ENCODE measurements at regions not wholly inside any gene's neighbourhood (a gene's known extent, or its start where the extent isn't known, plus 50 kb on each side); places are given as distances from the start of the nearest gene placed in this dataset.

DNA sequence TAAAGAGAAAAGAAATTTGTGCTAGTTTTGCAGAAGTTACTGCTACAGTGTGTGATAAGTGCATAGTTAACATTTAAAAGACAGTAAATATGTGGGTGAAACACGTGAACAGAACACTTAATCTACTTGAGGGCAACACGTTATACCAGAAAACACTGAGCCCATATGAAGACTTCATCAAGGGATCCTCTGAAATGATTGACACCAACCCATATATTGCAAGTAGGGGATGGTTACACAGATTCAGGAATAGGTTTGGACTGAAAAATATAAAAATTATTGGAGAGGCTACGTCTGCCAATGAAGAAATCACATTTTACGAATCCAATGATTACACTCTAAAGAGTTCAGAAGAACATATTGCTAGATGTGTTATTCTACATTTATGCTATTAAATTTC lies 185.6 kb downstream of the GPX5 start:
- H3K4me1 ChIP-seq (ENCODE audit: control insufficient read depth in 1 of 2, insufficient read depth in 2 of 2, low read length in 2 of 2): no peaks in the 10 kb centered on the region

DNA sequence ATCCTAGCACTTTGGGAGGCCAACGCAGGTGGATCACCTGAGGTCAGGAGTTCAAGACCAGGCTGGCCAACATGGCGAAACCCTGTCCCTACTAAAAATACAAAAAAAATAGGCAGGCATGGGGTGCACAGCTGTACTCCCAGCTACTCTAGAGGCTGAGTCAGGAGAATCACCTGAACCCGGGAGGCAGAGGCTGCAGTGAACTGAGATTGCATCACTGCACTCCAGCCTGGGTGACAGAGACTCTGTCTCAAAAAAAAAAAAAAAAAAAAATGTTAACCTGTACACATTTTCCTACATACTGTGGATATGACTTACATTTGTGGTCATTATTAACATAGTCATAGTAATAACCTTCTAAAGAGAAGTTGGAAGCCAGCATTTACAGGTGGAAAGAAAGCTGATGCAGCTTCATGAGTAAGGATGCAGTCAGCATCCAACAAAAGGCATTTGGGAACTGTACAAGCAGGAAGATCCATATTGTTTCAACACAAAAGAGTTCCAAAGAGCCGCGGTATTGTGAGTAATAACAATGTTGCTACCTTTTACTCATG lies 186.2 kb downstream of the GPX5 start:
- H3K9me3 ChIP-seq (ENCODE audit: control insufficient read depth in 1 of 2, low read length in 2 of 2): peaks cover 2 to 8% of the 10 kb centered on the region in 2 donors
- H3K36me3 ChIP-seq (ENCODE audit: control insufficient read depth in 1 of 2, insufficient read depth in 2 of 2, low read length in 2 of 2): no peaks in the 10 kb centered on the region
- no peak overlapping the region for H3K4me3 ChIP-seq (ENCODE audit: low read depth in 1 of 2, low read length in 2 of 2)
- H3K27me3 ChIP-seq (ENCODE audit: low read depth, low read length): peaks cover 8% of the 10 kb centered on the region
- no peak overlapping the region for H3K27ac ChIP-seq (ENCODE audit: low read length)
- H3K4me1 ChIP-seq (ENCODE audit: control insufficient read depth in 1 of 2, insufficient read depth in 2 of 2, low read length in 2 of 2): no peaks in the 10 kb centered on the region

More for the DNA sequence above, 185.6 kb downstream of the GPX5 start:
- Histone ChIP-seq H3K4me3 (ENCODE audit: low read depth in 1 of 2, low read length in 2 of 2) (no peak overlapping the region), H3K27ac (ENCODE audit: low read length) (no peak overlapping the region), H3K36me3 (ENCODE audit: control insufficient read depth in 1 of 2, insufficient read depth in 2 of 2, low read length in 2 of 2) (no peaks in the 10 kb centered on the region), H3K27me3 (ENCODE audit: low read depth, low read length) (peaks cover 8% of the 10 kb centered on the region), H3K9me3 (ENCODE audit: control insufficient read depth in 1 of 2, low read length in 2 of 2) (peaks cover 4 to 8% of the 10 kb centered on the region in 2 donors)

DNA sequence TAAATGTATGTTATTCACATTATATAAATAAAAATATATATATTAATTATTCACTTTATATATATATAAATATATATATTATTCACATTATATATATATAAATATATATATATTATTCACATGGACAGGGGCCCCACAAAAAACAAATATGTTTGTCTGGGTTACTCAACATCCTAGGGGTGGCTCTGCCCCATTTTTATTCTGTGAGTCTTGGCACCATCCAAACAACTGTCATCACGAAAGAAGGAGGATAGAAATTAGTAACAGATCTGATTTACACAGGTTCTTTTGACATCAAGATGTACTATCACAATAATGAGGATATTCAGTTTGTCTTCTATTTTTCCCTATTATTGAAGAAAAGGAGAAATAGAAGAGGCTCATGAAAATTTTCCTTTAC lies 187.3 kb downstream of the GPX5 start:
- H3K36me3 ChIP-seq (ENCODE audit: control insufficient read depth in 1 of 2, insufficient read depth in 2 of 2, low read length in 2 of 2): no peaks in the 10 kb centered on the region
- H3K9me3 ChIP-seq (ENCODE audit: control insufficient read depth in 1 of 2, low read length in 2 of 2): no peaks in the 10 kb centered on the region
- no peak overlapping the region for H3K4me3 ChIP-seq (ENCODE audit: low read depth in 1 of 2, low read length in 2 of 2)
- no peaks in the 10 kb centered on the region for H3K4me1 ChIP-seq (ENCODE audit: control insufficient read depth in 1 of 2, insufficient read depth in 2 of 2, low read length in 2 of 2)
- H3K27me3 ChIP-seq (ENCODE audit: low read depth, low read length): peaks cover 8% of the 10 kb centered on the region
- no peak overlapping the region for H3K27ac ChIP-seq (ENCODE audit: low read length)

DNA sequence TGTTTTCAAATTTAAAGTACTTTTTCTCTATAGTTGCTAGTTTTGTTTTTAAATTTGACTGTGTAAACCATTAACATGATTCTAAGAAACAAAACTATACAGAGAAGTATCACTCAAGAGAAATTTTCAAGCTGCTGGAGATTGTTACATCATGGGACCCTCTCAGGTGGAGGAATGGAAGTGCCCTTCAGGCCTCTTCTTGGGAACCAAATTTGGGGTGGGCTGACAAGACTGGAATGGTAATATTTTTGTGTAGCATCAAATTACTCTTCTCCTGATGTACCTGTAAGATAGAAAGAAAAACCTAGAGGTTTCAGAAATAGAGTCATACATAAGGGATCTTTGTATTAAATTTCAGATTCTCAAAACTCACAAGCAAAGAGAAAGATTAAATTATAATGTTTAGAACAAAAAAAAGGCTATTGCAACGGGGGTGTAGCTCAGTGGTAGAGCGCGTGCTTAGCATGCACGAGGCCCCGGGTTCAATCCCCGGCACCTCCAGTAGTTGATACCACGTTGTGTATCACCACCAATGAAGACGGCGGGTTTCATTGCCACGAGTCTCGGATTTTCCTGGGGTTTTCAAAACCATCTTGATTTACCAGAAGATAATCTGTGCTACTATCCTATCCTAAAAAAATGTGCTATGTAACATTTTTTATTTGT lies 193.7 kb downstream of the GPX5 start:
- no peaks in the 10 kb centered on the region for H3K27me3 ChIP-seq (ENCODE audit: low read depth, low read length)
- no peaks in the 10 kb centered on the region for H3K36me3 ChIP-seq (ENCODE audit: control insufficient read depth in 1 of 2, insufficient read depth in 2 of 2, low read length in 2 of 2)
- no peaks in the 10 kb centered on the region for H3K9me3 ChIP-seq (ENCODE audit: control insufficient read depth in 1 of 2, low read length in 2 of 2)
- H3K4me1 ChIP-seq (ENCODE audit: control insufficient read depth in 1 of 2, insufficient read depth in 2 of 2, low read length in 2 of 2): no peaks in the 10 kb centered on the region
- no peak overlapping the region for H3K27ac ChIP-seq (ENCODE audit: low read length)
- no peak overlapping the region for H3K4me3 ChIP-seq (ENCODE audit: low read depth in 1 of 2, low read length in 2 of 2)

DNA sequence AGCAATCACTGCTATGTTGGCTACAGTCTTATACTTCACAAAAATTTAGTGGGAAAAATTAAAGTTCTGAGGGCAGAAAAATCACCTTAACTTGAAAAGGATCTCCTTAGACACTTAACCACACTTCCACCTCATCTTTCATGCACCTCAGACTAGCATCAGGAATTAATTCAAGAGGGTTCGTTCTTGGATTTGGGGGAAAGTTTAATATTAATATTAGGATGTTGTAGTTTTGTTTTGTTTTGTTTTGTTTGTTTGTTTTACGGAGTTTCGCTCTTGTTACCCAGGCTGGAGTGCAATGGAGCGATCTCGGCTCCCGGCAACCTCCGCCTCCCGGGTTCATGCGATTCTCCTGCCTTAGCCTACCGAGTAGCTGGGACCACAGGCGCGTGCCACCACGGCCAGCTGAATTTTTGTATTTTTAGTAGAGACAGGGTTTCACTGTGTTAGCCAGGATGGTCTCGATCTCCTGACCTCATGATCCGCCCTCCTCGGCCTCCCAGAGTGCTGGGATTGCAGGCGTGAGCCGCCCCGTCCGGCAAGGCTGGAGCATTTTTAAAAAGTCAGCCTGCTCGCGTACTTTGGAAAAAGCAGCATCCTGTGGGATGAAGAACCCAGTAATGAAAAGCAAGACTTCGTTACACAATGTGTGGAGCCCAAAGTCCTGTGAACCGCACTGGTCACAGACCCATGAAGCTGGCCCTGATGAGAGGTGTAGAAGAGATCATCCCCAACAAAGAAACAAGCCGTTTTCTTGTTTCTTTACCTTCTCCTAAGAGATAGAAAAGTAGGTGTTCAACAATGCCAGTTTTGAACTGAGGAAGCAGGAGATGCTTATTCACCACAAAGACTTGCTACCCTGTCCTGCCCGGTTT lies 194.9 kb downstream of the GPX5 start:
- H3K36me3 ChIP-seq (ENCODE audit: control insufficient read depth in 1 of 2, insufficient read depth in 2 of 2, low read length in 2 of 2): no peaks in the 10 kb centered on the region
- H3K4me3 ChIP-seq (ENCODE audit: low read depth in 1 of 2, low read length in 2 of 2): no peak overlapping the region
- H3K27me3 ChIP-seq (ENCODE audit: low read depth, low read length): no peaks in the 10 kb centered on the region
- no peak overlapping the region for H3K27ac ChIP-seq (ENCODE audit: low read length)
- H3K4me1 ChIP-seq (ENCODE audit: control insufficient read depth in 1 of 2, insufficient read depth in 2 of 2, low read length in 2 of 2): no peaks in the 10 kb centered on the region
- H3K9me3 ChIP-seq (ENCODE audit: control insufficient read depth in 1 of 2, low read length in 2 of 2): no peaks in the 10 kb centered on the region

- no peaks in the 10 kb centered on the region for H3K27me3 ChIP-seq (ENCODE audit: low read depth, low read length)
- no peaks in the 10 kb centered on the region for H3K9me3 ChIP-seq (ENCODE audit: control insufficient read depth in 1 of 2, low read length in 2 of 2)
- H3K4me1 ChIP-seq (ENCODE audit: control insufficient read depth in 1 of 2, insufficient read depth in 2 of 2, low read length in 2 of 2): no peaks in the 10 kb centered on the region
- H3K4me3 ChIP-seq (ENCODE audit: low read depth in 1 of 2, low read length in 2 of 2): no peak overlapping the region
- no peaks in the 10 kb centered on the region for H3K36me3 ChIP-seq (ENCODE audit: control insufficient read depth in 1 of 2, insufficient read depth in 2 of 2, low read length in 2 of 2)
- H3K27ac ChIP-seq (ENCODE audit: low read length): no peak overlapping the region
These were observed 195.7 kb downstream of the GPX5 start for GRCh38 chr6:28721372-28721771.

DNA sequence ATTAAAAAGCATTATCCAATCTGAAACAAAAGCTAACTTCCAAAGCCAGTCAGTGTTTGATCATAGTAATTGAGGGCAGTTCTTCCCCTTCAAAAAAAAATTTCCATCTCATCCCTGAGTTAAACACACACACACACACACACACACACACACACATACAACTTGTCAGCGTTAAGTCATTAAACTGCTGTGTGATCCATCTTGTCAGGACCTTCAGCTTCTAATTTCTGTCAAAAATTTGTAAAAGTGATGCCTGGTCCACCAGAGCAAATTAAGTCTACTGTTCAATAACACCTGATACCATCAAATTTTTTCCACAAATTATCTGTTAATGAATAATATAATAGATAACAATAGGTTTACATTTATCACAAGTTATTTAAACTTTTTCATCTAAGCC lies 198.7 kb downstream of the GPX5 start:
- no peak overlapping the region for H3K27ac ChIP-seq (ENCODE audit: low read length)
- no peaks in the 10 kb centered on the region for H3K9me3 ChIP-seq (ENCODE audit: control insufficient read depth in 1 of 2, low read length in 2 of 2)
- no peaks in the 10 kb centered on the region for H3K27me3 ChIP-seq (ENCODE audit: low read depth, low read length)

GRCh38 chr6:28725274-28725809 lies 198.4 kb downstream of the TRIM27 start:
- Histone ChIP-seq H3K9me3 (ENCODE audit: control insufficient read depth in 1 of 2, low read length in 2 of 2) (peaks cover 0 to 5% of the 10 kb centered on the region in 2 donors), H3K27ac (ENCODE audit: low read length) (no peak overlapping the region), H3K4me3 (ENCODE audit: low read depth in 1 of 2, low read length in 2 of 2) (no peak overlapping the region), H3K27me3 (ENCODE audit: low read depth, low read length) (no peaks in the 10 kb centered on the region), H3K36me3 (ENCODE audit: control insufficient read depth in 1 of 2, insufficient read depth in 2 of 2, low read length in 2 of 2) (no peaks in the 10 kb centered on the region), H3K4me1 (ENCODE audit: control insufficient read depth in 1 of 2, insufficient read depth in 2 of 2, low read length in 2 of 2) (peaks cover 0 to 6% of the 10 kb centered on the region in 2 donors)

More for the DNA sequence above, 198.7 kb downstream of the GPX5 start:
- H3K4me1 ChIP-seq (ENCODE audit: control insufficient read depth in 1 of 2, insufficient read depth in 2 of 2, low read length in 2 of 2): peaks cover 0 to 6% of the 10 kb centered on the region in 2 donors
- no peak overlapping the region for H3K4me3 ChIP-seq (ENCODE audit: low read depth in 1 of 2, low read length in 2 of 2)
- no peaks in the 10 kb centered on the region for H3K36me3 ChIP-seq (ENCODE audit: control insufficient read depth in 1 of 2, insufficient read depth in 2 of 2, low read length in 2 of 2)

DNA sequence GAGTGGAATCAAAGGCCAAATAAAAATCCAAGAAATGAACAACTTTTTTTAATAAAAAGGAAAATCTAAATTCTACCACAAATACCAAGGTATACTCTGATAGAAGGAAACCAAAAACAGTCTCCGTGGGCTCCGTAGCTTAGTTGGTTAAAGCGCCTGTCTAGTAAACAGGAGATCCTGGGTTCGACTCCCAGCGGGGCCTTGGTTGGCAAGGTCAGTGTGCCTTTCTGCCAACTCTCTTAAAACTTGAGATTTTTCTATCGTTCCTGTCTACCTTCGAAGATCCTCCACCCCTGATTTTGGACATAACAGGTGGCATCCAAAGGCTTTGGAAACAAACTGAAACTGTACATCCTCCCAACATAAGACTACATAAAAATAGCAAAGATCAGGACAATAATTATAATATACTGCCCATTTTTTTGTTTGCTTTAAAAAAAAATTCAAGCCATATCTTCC lies 197.9 kb downstream of the TRIM27 start:
- Histone ChIP-seq H3K9me3 (ENCODE audit: control insufficient read depth in 1 of 2, low read length in 2 of 2) (peaks cover 0 to 5% of the 10 kb centered on the region in 2 donors), H3K27ac (ENCODE audit: low read length) (no peak overlapping the region), H3K36me3 (ENCODE audit: control insufficient read depth in 1 of 2, insufficient read depth in 2 of 2, low read length in 2 of 2) (no peaks in the 10 kb centered on the region), H3K4me3 (ENCODE audit: low read depth in 1 of 2, low read length in 2 of 2) (no peak overlapping the region), H3K4me1 (ENCODE audit: control insufficient read depth in 1 of 2, insufficient read depth in 2 of 2, low read length in 2 of 2) (peaks cover 0 to 6% of the 10 kb centered on the region in 2 donors), H3K27me3 (ENCODE audit: low read depth, low read length) (no peaks in the 10 kb centered on the region)

GRCh38 chr6:28726569-28727309 lies 197.0 kb downstream of the TRIM27 start:
- H3K27ac ChIP-seq (ENCODE audit: low read length): no peak overlapping the region
- H3K36me3 ChIP-seq (ENCODE audit: control insufficient read depth in 1 of 2, insufficient read depth in 2 of 2, low read length in 2 of 2): no peaks in the 10 kb centered on the region
- peaks cover 0 to 6% of the 10 kb centered on the region in 2 donors for H3K4me1 ChIP-seq (ENCODE audit: control insufficient read depth in 1 of 2, insufficient read depth in 2 of 2, low read length in 2 of 2)
- no peak overlapping the region for H3K4me3 ChIP-seq (ENCODE audit: low read depth in 1 of 2, low read length in 2 of 2)
- peaks cover 0 to 8% of the 10 kb centered on the region in 2 donors for H3K9me3 ChIP-seq (ENCODE audit: control insufficient read depth in 1 of 2, low read length in 2 of 2)
- H3K27me3 ChIP-seq (ENCODE audit: low read depth, low read length): no peaks in the 10 kb centered on the region
